LNCAP (cell line): ENCODE measurements at regions not wholly inside any gene's neighbourhood (a gene's known extent, or its start where the extent isn't known, plus 50 kb on each side); places are given as distances from the start of the nearest gene placed in this dataset.

Source experiments
- CTCF ChIP-seq: fragments of 450-650 bp; IDR thresholded peaks from 2 replicates; pipeline ENCODE4 v1.5.1; 2017; ENCODE audit warnings: mild to moderate bottlenecking

- TF ChIP-seq CTCF: no peak
Measured at GRCh38 chr1:168392958-168393549, 112.4 kb downstream of the TBX19 start.

- TF ChIP-seq CTCF: no peak
Measured at GRCh38 chr1:168391851-168392681, 111.4 kb downstream of the TBX19 start.

- no peak for TF ChIP-seq CTCF
Measured at GRCh38 chr1:168390271-168390670, 109.6 kb downstream of the TBX19 start.

GRCh38 chr1:168387781-168388760 lies 107.4 kb downstream of the TBX19 start:
- no peak for TF ChIP-seq CTCF

- TF ChIP-seq CTCF: peak; percentile 19; the same call in 1 of the 2 replicates
Measured at GRCh38 chr1:168386949-168387586, 106.4 kb downstream of the TBX19 start.

GRCh38 chr1:168386492-168386891 lies 105.8 kb downstream of the TBX19 start:
- no peak for TF ChIP-seq CTCF

- no peak; the same call in 1 of the 2 replicates for TF ChIP-seq CTCF
Measured at GRCh38 chr1:168381850-168382249, 101.2 kb downstream of the TBX19 start.
